Activated T-cell treated with anti-CD3 and anti-CD28 coated beads for 24 hours (primary cell): ENCODE measurements at regions not wholly inside any gene's neighbourhood (a gene's known extent, or its start where the extent isn't known, plus 50 kb on each side); places are given as distances from the start of the nearest gene placed in this dataset.

Source experiments
- DNase-seq: peaks from one replicate; pipeline ENCODE4 v3.0.0-alpha.2; 2020; ENCODE audit warnings: low read depth

GRCh38 chr13:59494151-59494550, 669.6 kb downstream of the DIAPH3 start:
- no peak for DNase-seq

GRCh38 chr13:59494560-59494970, 669.2 kb downstream of the DIAPH3 start:
- DNase-seq, result no peak

- DNase-seq, result no peak
Observed at GRCh38 chr13:59495299-59495698, 668.4 kb downstream of the DIAPH3 start.

- no peak for DNase-seq
Observed at GRCh38 chr13:59495936-59496512, 667.7 kb downstream of the DIAPH3 start.

- no peak for DNase-seq
Observed at GRCh38 chr13:59497621-59498247, 666.0 kb downstream of the DIAPH3 start.

GRCh38 chr13:59501004-59501403, 662.7 kb downstream of the DIAPH3 start:
- no peak for DNase-seq

GRCh38 chr13:59504407-59504806, 659.3 kb downstream of the DIAPH3 start:
- DNase-seq, result no peak

- no peak for DNase-seq
Observed at GRCh38 chr13:59510386-59510785, 653.3 kb downstream of the DIAPH3 start.

- no peak for DNase-seq
Observed at GRCh38 chr13:59513686-59514085, 650.0 kb downstream of the DIAPH3 start.

GRCh38 chr13:59514316-59514715, 649.4 kb downstream of the DIAPH3 start:
- no peak for DNase-seq

GRCh38 chr13:59519819-59520218, 643.9 kb downstream of the DIAPH3 start:
- DNase-seq, result no peak

- no peak for DNase-seq
Observed at GRCh38 chr13:59521549-59521948, 642.2 kb downstream of the DIAPH3 start.

GRCh38 chr13:59522652-59523051, 641.1 kb downstream of the DIAPH3 start:
- no peak for DNase-seq

- no peak for DNase-seq
Observed at GRCh38 chr13:59527500-59527899, 636.2 kb downstream of the DIAPH3 start.

- DNase-seq, result no peak
Observed at GRCh38 chr13:59531571-59532091, 632.1 kb downstream of the DIAPH3 start.

GRCh38 chr13:59532405-59532804, 631.3 kb downstream of the DIAPH3 start:
- DNase-seq, result no peak

GRCh38 chr13:59533561-59534555, 629.9 kb downstream of the DIAPH3 start:
- DNase-seq, result no peak

GRCh38 chr13:59534806-59535205, 628.9 kb downstream of the DIAPH3 start:
- DNase-seq, result no peak

GRCh38 chr13:59537500-59537899, 626.2 kb downstream of the DIAPH3 start:
- DNase-seq, result no peak

GRCh38 chr13:59538512-59538911, 625.2 kb downstream of the DIAPH3 start:
- no peak for DNase-seq

- no peak for DNase-seq
Observed at GRCh38 chr13:59542303-59542702, 621.4 kb downstream of the DIAPH3 start.

GRCh38 chr13:59543418-59543817, 620.3 kb downstream of the DIAPH3 start:
- no peak for DNase-seq

- DNase-seq, result no peak
Observed at GRCh38 chr13:59545007-59545406, 618.7 kb downstream of the DIAPH3 start.
